GM12878 (cell line): ENCODE measurements at regions not wholly inside any gene's neighbourhood (a gene's known extent, or its start where the extent isn't known, plus 50 kb on each side); places are given as distances from the start of the nearest gene placed in this dataset.

Experiments used
- ATAC-seq: fragments of 200-7000 bp; cut with Tn5 transposase; 3 replicates; pipeline ENCODE4 v1.9.1; 2020; ENCODE audit warnings: mild to moderate bottlenecking, moderate library complexity
- BruUV-seq: library from RNA; stranded (reverse); fragments of 400-500 nt; replicated peaks from 2 replicates; lab custom pipeline; 2021; lab: Mats Ljungman, UMichigan
- CTCF ChIA-PET: fragments of 300-600 bp; sonication (Branson Sonifier 250); formaldehyde crosslinking; extraction: SDS; loops from one replicate; lab custom pipeline; 2021; ENCODE audit warnings: inconsistent platforms; lab: Yijun Ruan, JAX
- POLR2A ChIA-PET: fragments of 350-600 bp; formaldehyde crosslinking; extraction: SDS; loops from one replicate; lab custom pipeline; 2021; ENCODE audit warnings: inconsistent platforms; lab: Charles Lee
- RAD21 ChIA-PET: fragments of 300-600 bp; sonication (Branson Sonifier 250); formaldehyde crosslinking; loops from one replicate; lab custom pipeline; 2023; ENCODE audit warnings: antibody characterized with exemption; ENCODE audit not compliant: unreplicated experiment; lab: Charles Lee
- SMC1A ChIA-PET: fragments of 300-600 bp; sonication (Branson Sonifier 250); formaldehyde crosslinking; loops from one replicate; lab custom pipeline; 2023; ENCODE audit not compliant: unreplicated experiment, uncharacterized antibody; lab: Charles Lee
- DNase-seq: peaks from one replicate; pipeline ENCODE4 v3.0.0-alpha.2; 2011; ENCODE audit warnings: low read depth, low spot score
- FAIRE-seq: peaks from 3 replicates; lab custom pipeline; 2011; peaks lifted over from hg19 to GRCh38; lab: Jason Lieb, UNC
- H2AFZ ChIP-seq: 2 replicates; pipeline ENCODE4 v1.6.0; 2011; ENCODE audit warnings: low read depth, low read length, control low read depth; ENCODE audit not compliant: control insufficient read depth
- H3K27ac ChIP-seq: 2 replicates; pipeline ENCODE4 v1.5.1; 2011; ENCODE audit warnings: control low read depth; ENCODE audit not compliant: control insufficient read depth, insufficient read depth
- H3K27me3 ChIP-seq, 2 experiments: replicated peaks in 1 of 2; 2 replicates each; pipeline versions ENCODE4 v1.6.0 to v1.6.1; 2011; ENCODE audit warnings: low read length in 1 of 2; ENCODE audit not compliant: control insufficient read depth in 2 of 2, insufficient read depth in 2 of 2
- H3K36me3 ChIP-seq, 2 experiments: 2 replicates each; pipeline ENCODE4 v1.5.1; 2011; ENCODE audit warnings: low read length in 1 of 2; ENCODE audit not compliant: control insufficient read depth in 2 of 2, insufficient read depth in 2 of 2
- H3K4me1 ChIP-seq: 2 replicates; pipeline ENCODE4 v1.6.1; 2011; ENCODE audit warnings: mild to moderate bottlenecking, low read length, moderate library complexity, mixed read lengths; ENCODE audit not compliant: control insufficient read depth, insufficient read depth
- H3K4me2 ChIP-seq: 2 replicates; pipeline ENCODE4 v1.6.0; 2011; ENCODE audit warnings: control low read depth; ENCODE audit not compliant: control insufficient read depth, insufficient read depth
- H3K4me3 ChIP-seq: fragments of 200-600 bp; sonication (generic); 2 replicates; pipeline ENCODE4 v1.5.1; 2016
- H3K79me2 ChIP-seq: 2 replicates; pipeline ENCODE4 v1.6.0; 2011; ENCODE audit warnings: low read length; ENCODE audit not compliant: control insufficient read depth, insufficient read depth
- H3K9ac ChIP-seq: 2 replicates; pipeline ENCODE4 v1.8.0; 2011; ENCODE audit warnings: low read length, control low read depth, mixed read lengths; ENCODE audit not compliant: control insufficient read depth, insufficient read depth
- H3K9me3 ChIP-seq: replicated peaks from 3 replicates; pipeline ENCODE4 v1.5.1; 2011; ENCODE audit warnings: mild to moderate bottlenecking, low read length; ENCODE audit not compliant: control insufficient read depth, insufficient read depth
- H4K20me1 ChIP-seq: 2 replicates; pipeline ENCODE4 v1.6.0; 2011; ENCODE audit not compliant: control insufficient read depth, insufficient read depth
- MTA3 ChIP-seq: IDR thresholded peaks from 2 replicates; pipeline ENCODE4 v1.6.1; 2012; ENCODE audit warnings: low read length, inconsistent platforms, borderline replicate concordance
- NBN ChIP-seq: fragments of 450-650 bp; IDR thresholded peaks from 2 replicates; pipeline ENCODE4 v1.6.1; 2016
- NR2C2 ChIP-seq: IDR thresholded peaks from 2 replicates; pipeline ENCODE4 v1.6.1; 2011; ENCODE audit warnings: borderline replicate concordance, low read depth; ENCODE audit not compliant: control insufficient read depth, insufficient read length
- RAD21 ChIP-seq: IDR thresholded peaks from 2 replicates; pipeline ENCODE4 v1.6.1; 2011; ENCODE audit warnings: mild to moderate bottlenecking, low read depth, low read length, moderate library complexity; ENCODE audit not compliant: insufficient read depth
- RB1 ChIP-seq: fragments of 450-650 bp; formaldehyde crosslinking; IDR thresholded peaks from 2 replicates; pipeline ENCODE4 v1.6.1; 2017; ENCODE audit warnings: mild to moderate bottlenecking, borderline replicate concordance
- USF1 ChIP-seq: IDR thresholded peaks from 2 replicates; pipeline ENCODE4 v1.6.1; 2011; ENCODE audit warnings: borderline replicate concordance, low read depth, mild to moderate bottlenecking, moderate library complexity, mixed read lengths, low read length; ENCODE audit not compliant: insufficient read depth; ENCODE audit errors: extremely low read length
- ZBTB11 ChIP-seq: fragments of 450-650 bp; formaldehyde crosslinking; IDR thresholded peaks from 2 replicates; pipeline ENCODE4 v1.5.0; 2022; ENCODE audit warnings: mild to moderate bottlenecking, missing genetic modification characterization
- ZNF217 ChIP-seq: fragments of 450-650 bp; IDR thresholded peaks from 2 replicates; pipeline ENCODE4 v1.6.1; 2017; ENCODE audit warnings: antibody characterized with exemption, mild to moderate bottlenecking
- ZNF24 ChIP-seq: fragments of 450-650 bp; IDR thresholded peaks from 2 replicates; pipeline ENCODE4 v1.6.1; 2017; ENCODE audit warnings: antibody characterized with exemption, mild to moderate bottlenecking
- ZNF687 ChIP-seq: fragments of 450-650 bp; IDR thresholded peaks from 2 replicates; pipeline ENCODE4 v1.6.1; 2017; ENCODE audit warnings: mild to moderate bottlenecking, moderate library complexity
- WGBS: methylation state at CpG from one replicate; pipeline ENCODE4 v1.1.6; 2016; ENCODE audit warnings: low lambda C conversion rate; ENCODE audit not compliant: insufficient replicate concordance, insufficient coverage; ENCODE audit errors: missing lambda C conversion rate; 5-methylcytosine and 5-hydroxymethylcytosine counted together
- in situ Hi-C: fragments of 300-500 bp; cut with MboI; formaldehyde crosslinking; loops from 9 replicates; pipeline ENCODE4 v1.14.3; 2018; ENCODE audit warnings: mixed read lengths
- intact Hi-C: fragments of 100-400 bp; cut with micrococcal nuclease; formaldehyde crosslinking; loops from one replicate; pipeline ENCODE4 v1.14.2; 2022; ENCODE audit not compliant: unreplicated experiment
- TF ChIP-seq, protein P1 (sequence below): fragments of 150-350 bp; IDR thresholded peaks from 2 replicates; pipeline ENCODE4 v1.6.1; 2016; ENCODE audit warnings: low read depth, low read length

DNA sequence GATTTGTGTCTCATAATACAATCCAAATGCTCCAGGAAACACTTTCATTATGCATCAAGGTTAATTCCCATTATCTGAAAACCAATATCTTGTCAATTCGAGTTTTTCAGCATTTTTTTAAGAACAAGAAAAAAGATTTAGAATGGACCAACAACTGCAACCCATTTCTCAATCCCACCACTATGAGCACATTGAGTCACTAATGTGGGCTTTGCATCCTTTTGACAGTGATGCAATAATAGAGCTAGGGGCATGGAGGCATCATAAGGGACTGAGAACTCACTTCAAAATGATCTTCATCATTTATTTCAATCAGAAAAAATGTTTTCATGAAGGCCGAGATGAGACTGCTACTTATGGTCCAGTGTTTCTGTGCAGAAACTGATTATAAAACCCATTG, 74.8 kb upstream of the DEFB112 start:
- in situ Hi-C loops: no loop called here

More for the DNA sequence above, 74.8 kb upstream of the DEFB112 start:
- ATAC-seq: no peak
- no peak for FAIRE-seq
- Histone ChIP-seq H3K9ac (no peak overlapping the region), H3K27ac (no peak overlapping the region), H4K20me1 (no peaks in the 10 kb centered on the region), H3K36me3 (no peaks in the 10 kb centered on the region), H3K4me1 (no peaks in the 10 kb centered on the region), H3K79me2 (no peaks in the 10 kb centered on the region), H2AFZ (no peak overlapping the region), H3K4me3 (no peak overlapping the region), H3K9me3 (no peaks in the 10 kb centered on the region), H3K27me3 (no peaks in the 10 kb centered on the region), H3K4me2 (no peak overlapping the region)
- TF ChIP-seq ZNF24 (no peak), ZNF687 (no peak), RAD21 (no peak), USF1 (no peak), MTA3 (no peak), ZNF217 (no peak), RB1 (no peak), NBN (no peak), NR2C2 (no peak), ZBTB11 (CRISPR knock-in tag) (no peak)
- TF ChIP-seq, protein P1, sequence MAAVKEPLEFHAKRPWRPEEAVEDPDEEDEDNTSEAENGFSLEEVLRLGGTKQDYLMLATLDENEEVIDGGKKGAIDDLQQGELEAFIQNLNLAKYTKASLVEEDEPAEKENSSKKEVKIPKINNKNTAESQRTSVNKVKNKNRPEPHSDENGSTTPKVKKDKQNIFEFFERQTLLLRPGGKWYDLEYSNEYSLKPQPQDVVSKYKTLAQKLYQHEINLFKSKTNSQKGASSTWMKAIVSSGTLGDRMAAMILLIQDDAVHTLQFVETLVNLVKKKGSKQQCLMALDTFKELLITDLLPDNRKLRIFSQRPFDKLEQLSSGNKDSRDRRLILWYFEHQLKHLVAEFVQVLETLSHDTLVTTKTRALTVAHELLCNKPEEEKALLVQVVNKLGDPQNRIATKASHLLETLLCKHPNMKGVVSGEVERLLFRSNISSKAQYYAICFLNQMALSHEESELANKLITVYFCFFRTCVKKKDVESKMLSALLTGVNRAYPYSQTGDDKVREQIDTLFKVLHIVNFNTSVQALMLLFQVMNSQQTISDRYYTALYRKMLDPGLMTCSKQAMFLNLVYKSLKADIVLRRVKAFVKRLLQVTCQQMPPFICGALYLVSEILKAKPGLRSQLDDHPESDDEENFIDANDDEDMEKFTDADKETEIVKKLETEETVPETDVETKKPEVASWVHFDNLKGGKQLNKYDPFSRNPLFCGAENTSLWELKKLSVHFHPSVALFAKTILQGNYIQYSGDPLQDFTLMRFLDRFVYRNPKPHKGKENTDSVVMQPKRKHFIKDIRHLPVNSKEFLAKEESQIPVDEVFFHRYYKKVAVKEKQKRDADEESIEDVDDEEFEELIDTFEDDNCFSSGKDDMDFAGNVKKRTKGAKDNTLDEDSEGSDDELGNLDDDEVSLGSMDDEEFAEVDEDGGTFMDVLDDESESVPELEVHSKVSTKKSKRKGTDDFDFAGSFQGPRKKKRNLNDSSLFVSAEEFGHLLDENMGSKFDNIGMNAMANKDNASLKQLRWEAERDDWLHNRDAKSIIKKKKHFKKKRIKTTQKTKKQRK: no peak
- no TSS peak for BruUV-seq
- no peak for DNase-seq
- WGBS: 0% methylated on average over 2 of the region's 2 CpGs
- SMC1A ChIA-PET: no interaction called here
- POLR2A ChIA-PET: no interaction called here
- RAD21 ChIA-PET: no interaction called here
- intact Hi-C loops: no loop called here
- CTCF ChIA-PET: no interaction called here
